Fibroblast of skin of right quadriceps (primary cell): ENCODE measurements at regions not wholly inside any gene's neighbourhood (a gene's known extent, or its start where the extent isn't known, plus 50 kb on each side); places are given as distances from the start of the nearest gene placed in this dataset.

Source experiments
- DNase-seq: peaks from one replicate; pipeline ENCODE4 v3.0.0-alpha.2; 2013

- DNase-seq: no peak
These were observed 879.0 kb downstream of the SLC4A3 start for GRCh38 chr2:220506466-220506865.

GRCh38 chr2:220509096-220509757 lies 881.8 kb downstream of the SLC4A3 start:
- no peak for DNase-seq

GRCh38 chr2:220509966-220510365 lies 882.5 kb downstream of the SLC4A3 start:
- peak; percentile 23 for DNase-seq

DNA sequence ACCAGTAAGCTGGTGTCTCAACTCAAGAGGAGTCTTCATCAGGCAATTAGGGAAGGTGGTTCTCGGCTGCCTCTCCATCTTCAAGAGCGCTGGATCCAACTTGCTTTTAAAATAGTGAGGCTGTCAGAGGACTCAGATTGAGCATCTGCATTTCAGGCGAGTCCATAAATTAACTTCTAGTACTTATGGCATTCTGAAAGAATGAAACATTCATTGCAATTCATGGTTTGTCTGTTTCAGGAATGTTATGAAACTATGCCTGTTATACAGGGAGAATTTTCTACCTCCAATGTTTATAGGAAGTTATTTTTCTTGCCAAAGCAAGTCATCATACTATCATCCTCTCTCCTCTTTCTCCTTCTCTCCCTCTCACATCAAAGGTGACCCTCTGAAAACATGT lies 883.2 kb downstream of the SLC4A3 start:
- peak; percentile 66 for DNase-seq

DNA sequence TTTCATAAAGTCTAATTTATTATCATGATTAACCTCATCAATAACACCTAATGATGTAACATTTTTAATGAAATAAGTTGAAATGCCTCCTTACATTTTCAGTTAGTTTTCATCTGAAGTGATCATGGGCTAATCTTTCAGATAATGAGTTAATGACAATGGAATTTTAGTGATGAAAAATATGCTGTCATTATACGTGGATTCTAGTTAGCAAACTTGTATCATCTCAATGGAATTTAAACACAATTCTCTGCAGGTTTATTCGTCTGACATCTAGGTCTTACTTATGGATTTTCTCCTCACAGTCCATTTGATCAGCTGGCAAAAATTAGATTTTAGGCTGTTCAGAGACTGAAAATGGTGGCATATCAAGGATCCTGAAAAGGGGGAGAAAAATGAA lies 885.0 kb downstream of the SLC4A3 start:
- peak; percentile 80 for DNase-seq

- DNase-seq: no peak
These were observed 886.3 kb downstream of the SLC4A3 start for GRCh38 chr2:220513573-220514288.

DNA sequence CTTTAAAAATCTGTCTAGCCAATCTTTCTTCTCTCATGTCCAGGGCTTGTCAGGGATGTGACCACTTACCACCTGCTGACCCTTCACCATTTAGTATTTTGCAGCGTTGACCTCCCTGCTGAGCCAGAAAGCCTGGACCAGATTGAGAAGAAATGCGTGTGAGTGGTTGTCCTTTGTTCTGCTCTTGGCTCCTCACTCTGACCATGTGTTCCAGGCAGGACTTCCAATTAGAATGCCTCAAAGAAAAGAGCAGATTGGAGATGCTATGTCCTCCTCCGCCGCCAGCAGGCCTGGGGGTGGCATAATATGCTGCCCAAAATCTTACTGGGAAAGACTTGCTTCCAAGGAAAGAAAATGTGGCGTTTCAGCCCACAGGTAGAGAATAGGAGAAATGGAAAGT lies 894.1 kb downstream of the SLC4A3 start:
- no peak for DNase-seq

DNA sequence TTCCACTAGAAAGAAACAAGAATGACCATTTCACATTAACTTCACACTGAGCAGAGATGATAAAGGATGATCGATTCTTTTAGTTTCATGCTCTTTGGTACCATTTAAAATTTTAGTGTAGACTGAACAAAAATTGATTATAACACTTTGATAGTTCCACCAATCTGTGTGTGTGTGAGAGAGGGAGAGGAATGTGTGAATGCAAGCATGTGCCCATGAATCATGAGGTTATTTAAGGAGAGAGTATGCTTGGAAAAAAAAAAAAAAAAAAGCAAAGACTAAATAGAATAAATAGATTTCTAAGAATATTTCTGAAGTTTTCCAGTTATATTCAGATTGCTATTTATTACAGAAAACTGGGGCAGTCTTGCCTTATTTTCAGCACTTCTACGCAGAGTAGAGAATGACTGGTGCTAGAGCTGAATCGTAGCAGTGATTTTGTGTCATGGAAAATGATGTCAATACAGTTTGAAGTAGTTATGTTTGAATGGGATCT lies 900.8 kb downstream of the SLC4A3 start:
- peak; percentile 26 for DNase-seq

- DNase-seq: no peak
These were observed 903.8 kb downstream of the SLC4A3 start for GRCh38 chr2:220531216-220531615.

DNA sequence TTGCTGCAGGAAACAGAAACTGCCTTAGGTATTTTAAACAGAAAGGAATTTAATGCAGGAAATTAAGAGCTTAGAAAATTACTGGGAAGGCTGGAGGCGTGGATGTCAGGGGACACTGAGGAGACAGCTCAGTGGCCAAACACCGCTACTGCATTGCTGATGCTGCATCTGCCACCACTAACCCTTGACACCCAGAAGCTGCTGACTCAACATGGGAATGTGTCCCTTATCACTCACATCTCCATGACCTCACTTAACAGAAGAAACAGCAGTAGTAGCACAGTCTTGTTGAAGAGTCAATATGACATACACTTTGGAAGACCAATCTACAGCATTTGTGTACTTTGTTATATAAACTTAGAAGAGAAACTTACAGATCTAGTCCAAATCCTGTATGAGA lies 906.1 kb downstream of the SLC4A3 start:
- peak; percentile 55 for DNase-seq

DNA sequence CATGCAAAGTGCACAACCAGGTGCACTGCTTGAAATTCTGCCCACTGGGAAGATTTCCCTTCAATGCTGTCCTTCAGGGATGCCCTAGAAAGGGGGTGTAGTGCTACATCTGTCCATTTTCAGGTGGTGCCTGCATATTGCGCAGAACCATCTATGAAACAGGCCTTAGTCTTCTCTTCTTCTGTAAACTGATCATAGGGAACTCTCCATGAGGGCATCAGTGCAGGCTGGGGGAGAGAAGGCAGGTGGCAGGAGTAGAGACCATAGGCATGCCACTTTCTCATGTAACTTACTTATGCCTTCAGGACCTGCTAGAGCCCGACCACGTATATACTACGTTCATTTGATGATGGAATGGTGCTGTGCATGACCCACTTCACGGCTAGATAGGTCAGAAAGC lies 912.1 kb downstream of the SLC4A3 start:
- no peak for DNase-seq

DNA sequence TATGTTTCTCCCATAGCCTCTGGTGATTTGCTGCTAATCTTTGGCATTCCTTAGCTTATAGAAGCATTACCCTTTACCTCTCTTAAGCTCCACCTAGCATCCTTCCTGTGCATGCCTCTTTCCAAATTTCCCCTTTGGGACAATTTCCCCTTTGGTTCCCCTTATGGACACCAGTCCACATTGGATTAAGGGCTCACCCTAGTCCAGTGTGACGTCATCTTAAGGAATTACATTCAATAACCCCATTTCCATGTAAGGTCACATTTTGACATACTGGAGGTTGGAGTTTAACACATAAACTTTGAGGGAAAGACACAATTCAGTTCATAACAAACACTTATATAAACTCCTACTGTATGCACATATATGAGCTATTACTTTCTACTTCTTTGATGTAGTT lies 916.6 kb downstream of the SLC4A3 start:
- DNase-seq: no peak

DNA sequence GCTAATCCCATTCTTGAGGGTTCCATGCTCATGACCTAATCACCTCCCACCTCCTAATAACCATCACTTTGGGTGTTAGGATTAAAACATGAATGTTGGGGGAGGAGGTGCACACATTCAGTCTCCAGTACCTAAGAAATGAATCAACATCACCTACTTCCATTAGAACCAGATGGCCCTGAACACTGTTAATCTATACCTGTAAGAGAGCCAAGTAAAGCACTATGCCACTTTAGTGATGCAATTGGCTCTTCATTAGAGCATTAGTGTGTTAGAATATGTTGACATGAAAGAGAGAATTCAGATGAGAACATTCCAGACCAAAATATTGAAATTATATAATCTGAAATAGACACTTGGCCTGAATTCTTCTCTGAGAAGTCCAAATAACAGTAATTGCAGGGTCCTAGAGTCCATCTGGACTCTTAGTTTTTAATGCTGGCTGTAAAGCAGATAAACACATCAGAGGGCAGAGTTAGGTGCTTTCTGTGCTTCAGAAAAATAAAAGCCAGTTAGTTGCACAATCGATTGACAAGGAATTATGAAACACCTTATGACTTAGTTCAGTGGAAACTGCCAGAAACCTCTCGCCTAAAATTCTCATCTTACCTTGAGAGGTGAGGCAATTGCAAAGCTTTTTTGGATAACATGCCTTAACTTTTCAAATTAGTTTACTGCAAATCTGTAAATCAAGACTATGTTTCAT lies 923.7 kb downstream of the SLC4A3 start:
- no peak for DNase-seq

GRCh38 chr2:220552790-220553535 lies 925.5 kb downstream of the SLC4A3 start:
- no peak for DNase-seq

DNA sequence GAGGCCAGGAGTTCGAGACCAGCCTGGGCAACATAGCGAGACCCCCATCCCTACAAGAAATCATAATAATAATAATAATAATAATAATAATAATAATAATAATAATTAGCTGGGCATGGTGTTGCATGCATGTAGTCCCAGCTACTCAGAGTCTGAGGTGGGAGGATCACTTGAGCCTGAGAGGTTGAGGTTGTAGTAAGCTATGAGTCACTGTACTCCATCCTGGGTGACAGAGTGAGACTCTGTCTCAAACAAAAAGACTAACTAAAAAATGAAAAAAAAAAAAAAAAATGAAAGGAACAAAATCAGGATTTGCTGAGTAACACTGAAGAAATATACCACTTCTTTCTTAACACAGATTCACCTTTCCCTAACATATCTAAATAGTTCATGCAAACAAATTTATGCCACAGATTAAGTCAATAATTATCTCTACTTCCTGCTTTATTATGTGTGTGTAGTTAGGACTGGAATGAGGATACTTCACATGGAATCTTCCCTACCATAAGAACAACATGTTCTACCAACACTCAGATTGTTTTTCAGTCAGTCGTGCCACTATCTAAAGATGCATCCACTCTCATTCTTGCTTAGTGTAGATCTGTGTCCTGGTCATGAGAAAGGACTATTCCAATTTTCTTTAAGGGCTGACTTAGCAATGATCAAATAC lies 928.7 kb downstream of the SLC4A3 start:
- DNase-seq: peak; percentile 23

DNA sequence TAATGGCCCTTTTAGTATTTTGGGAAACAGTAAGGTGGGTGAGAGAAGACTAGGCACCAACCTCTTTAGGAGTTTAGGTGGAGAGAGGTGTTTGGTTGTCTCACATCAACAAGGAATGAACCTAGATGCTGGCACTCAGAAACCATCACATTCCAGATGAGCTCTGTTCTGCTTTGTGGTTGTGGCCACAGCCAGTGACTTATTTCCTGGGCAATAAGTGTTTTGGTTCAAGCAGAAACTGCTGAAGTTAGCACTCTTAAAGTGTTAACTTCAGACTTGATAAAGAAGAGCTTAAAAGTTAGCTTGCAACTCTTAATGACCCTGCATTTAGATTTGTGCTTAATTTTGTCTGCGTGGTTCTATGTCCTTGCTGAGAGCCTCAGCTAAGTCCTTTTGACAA lies 929.2 kb downstream of the SLC4A3 start:
- peak; percentile 60 for DNase-seq

- DNase-seq: no peak
These were observed 932.8 kb downstream of the SLC4A3 start for GRCh38 chr2:220560192-220560591.

DNA sequence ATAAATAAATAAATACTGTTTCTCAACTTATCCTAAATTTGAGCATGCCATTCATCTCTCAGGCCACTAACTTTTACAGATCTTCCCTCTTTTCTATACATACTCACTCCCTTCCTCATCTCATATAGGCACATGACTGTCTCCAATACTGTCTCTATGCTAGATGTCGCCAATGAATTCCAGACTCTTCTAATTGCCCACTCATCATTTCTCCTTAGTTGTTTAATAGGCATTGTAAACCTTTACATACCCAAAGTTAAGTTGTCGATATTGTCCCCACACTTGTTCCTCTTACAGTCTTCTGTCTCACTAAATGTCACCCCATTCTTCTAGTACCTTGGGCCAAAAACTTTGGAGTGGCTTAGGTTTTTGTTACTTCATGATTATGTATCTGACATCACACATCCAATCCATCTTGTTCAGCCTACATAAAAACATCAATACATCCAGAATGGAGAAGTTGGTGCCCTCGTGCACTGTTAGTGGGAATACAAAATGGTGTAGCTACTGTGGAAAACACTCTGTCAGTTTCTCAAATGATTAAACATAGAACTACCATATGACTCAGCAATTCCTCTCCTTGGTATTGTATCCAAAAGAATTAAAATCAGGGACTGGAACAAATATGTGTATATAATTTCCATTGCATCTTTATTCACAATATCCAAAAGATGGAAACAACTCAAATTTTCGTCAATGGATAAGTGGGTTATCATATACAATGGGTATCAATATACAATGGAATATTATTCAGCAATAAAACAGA lies 935.1 kb downstream of the SLC4A3 start:
- DNase-seq: no peak

GRCh38 chr2:220568296-220568695 lies 940.9 kb downstream of the SLC4A3 start:
- no peak for DNase-seq

GRCh38 chr2:220569112-220569897 lies 941.9 kb downstream of the SLC4A3 start:
- no peak for DNase-seq

DNA sequence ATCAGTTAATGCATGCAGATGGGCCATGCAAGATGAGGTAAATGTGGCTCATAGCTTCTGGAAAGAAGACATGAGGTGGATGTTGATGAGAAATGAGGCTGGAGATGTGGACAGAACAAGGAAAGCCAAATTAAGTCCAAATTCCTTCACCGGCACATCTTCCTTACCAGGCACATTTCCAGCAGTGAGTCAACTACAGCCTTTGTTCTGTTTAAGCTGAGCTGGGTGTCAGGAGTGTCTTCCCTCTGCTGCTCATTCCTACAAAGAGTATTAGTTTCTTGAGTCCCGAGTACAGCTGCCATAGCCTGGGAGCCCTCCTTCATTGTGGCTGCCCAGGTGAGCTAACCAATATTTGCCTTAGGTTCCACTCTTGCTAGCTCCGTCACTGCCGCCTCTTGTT lies 945.0 kb downstream of the SLC4A3 start:
- DNase-seq: no peak
